H9 (cell line): ENCODE measurements at regions not wholly inside any gene's neighbourhood (a gene's known extent, or its start where the extent isn't known, plus 50 kb on each side); places are given as distances from the start of the nearest gene placed in this dataset.

Source experiments
- DNase-seq: peaks from one replicate; pipeline ENCODE4 v3.0.0-alpha.2; 2017
- H2AFZ ChIP-seq: one replicate; pipeline ENCODE4 v1.6.1; 2013; ENCODE audit warnings: mild to moderate bottlenecking, low read length, control low read depth, moderate library complexity
- H2AK5ac ChIP-seq: 2 replicates; pipeline ENCODE4 v1.6.1; 2013; ENCODE audit warnings: low read length, control low read depth, mixed read lengths; ENCODE audit not compliant: insufficient read length
- H2BK120ac ChIP-seq: one replicate; pipeline ENCODE4 v1.6.1; 2013; ENCODE audit warnings: low read depth, mild to moderate bottlenecking, low read length, control low read depth, inconsistent platforms; ENCODE audit not compliant: poor library complexity, severe bottlenecking
- H2BK12ac ChIP-seq: 2 replicates; pipeline ENCODE4 v1.6.1; 2013; ENCODE audit warnings: low read length, control low read depth, mixed read lengths, low read depth; ENCODE audit not compliant: insufficient read length
- H2BK15ac ChIP-seq: 2 replicates; pipeline ENCODE4 v1.6.1; 2013; ENCODE audit warnings: low read depth, low read length, control low read depth
- H2BK20ac ChIP-seq: one replicate; pipeline ENCODE4 v1.6.1; 2013; ENCODE audit warnings: low read depth, mild to moderate bottlenecking, low read length, control low read depth, inconsistent platforms; ENCODE audit not compliant: poor library complexity, severe bottlenecking
- H2BK5ac ChIP-seq: 2 replicates; pipeline ENCODE4 v1.6.1; 2013; ENCODE audit warnings: low read length, control low read depth, mixed read lengths; ENCODE audit not compliant: insufficient read length
- H3K14ac ChIP-seq: 2 replicates; pipeline ENCODE4 v1.6.1; 2013; ENCODE audit warnings: low read length, control low read depth; ENCODE audit not compliant: insufficient read depth
- H3K18ac ChIP-seq: 2 replicates; pipeline ENCODE4 v1.6.1; 2013; ENCODE audit warnings: low read depth, mild to moderate bottlenecking, mixed read lengths, low read length, control low read depth; ENCODE audit not compliant: insufficient read length
- H3K23ac ChIP-seq: 2 replicates; pipeline ENCODE4 v1.6.1; 2013; ENCODE audit warnings: low read length, control low read depth, mixed read lengths, low read depth; ENCODE audit not compliant: insufficient read length
- H3K23me2 ChIP-seq: 2 replicates; pipeline ENCODE4 v1.6.1; 2013; ENCODE audit warnings: low read depth, mild to moderate bottlenecking, mixed read lengths, low read length, control low read depth; ENCODE audit not compliant: insufficient read length, poor library complexity, severe bottlenecking
- H3K27ac ChIP-seq: 2 replicates; pipeline ENCODE4 v1.5.1; 2013; ENCODE audit warnings: low read length, control low read depth, mixed read lengths, low read depth; ENCODE audit not compliant: insufficient read length
- H3K27me3 ChIP-seq: 2 replicates; pipeline ENCODE4 v1.6.1; 2013; ENCODE audit warnings: low read length, control low read depth, inconsistent platforms; ENCODE audit not compliant: insufficient read depth
- H3K4ac ChIP-seq: 2 replicates; pipeline ENCODE4 v1.6.1; 2013; ENCODE audit warnings: low read depth, mild to moderate bottlenecking, control low read depth, inconsistent platforms, low read length, moderate library complexity
- H3K4me1 ChIP-seq: 2 replicates; pipeline ENCODE4 v1.6.1; 2013; ENCODE audit warnings: low read length, control low read depth, inconsistent platforms; ENCODE audit not compliant: insufficient read depth
- H3K4me2 ChIP-seq: 2 replicates; pipeline ENCODE4 v1.6.1; 2013; ENCODE audit warnings: low read length, control low read depth, mixed read lengths; ENCODE audit not compliant: insufficient read length, insufficient read depth
- H3K56ac ChIP-seq: 2 replicates; pipeline ENCODE4 v1.6.1; 2013; ENCODE audit warnings: low read depth, mild to moderate bottlenecking, mixed read lengths, low read length, control low read depth; ENCODE audit not compliant: insufficient read length
- H3K79me1 ChIP-seq: 2 replicates; pipeline ENCODE4 v1.6.1; 2013; ENCODE audit warnings: low read depth, mild to moderate bottlenecking, moderate library complexity, low read length, control low read depth, inconsistent platforms; ENCODE audit not compliant: insufficient read depth, poor library complexity, severe bottlenecking
- H3K79me2 ChIP-seq: 2 replicates; pipeline ENCODE4 v1.6.1; 2013; ENCODE audit warnings: low read length, control low read depth, inconsistent platforms; ENCODE audit not compliant: insufficient read depth
- H3K9ac ChIP-seq: 2 replicates; pipeline ENCODE4 v1.6.1; 2013; ENCODE audit warnings: low read length, control low read depth, mixed read lengths; ENCODE audit not compliant: insufficient read length; ENCODE audit errors: extremely low read depth
- H3K9me3 ChIP-seq: one replicate; pipeline ENCODE4 v1.6.1; 2013; ENCODE audit warnings: low read depth, low read length, inconsistent platforms; ENCODE audit not compliant: control insufficient read depth
- H3T11ph ChIP-seq: one replicate; pipeline ENCODE4 v1.6.1; 2013; ENCODE audit warnings: mild to moderate bottlenecking, low read length, control low read depth, inconsistent platforms
- H4K20me1 ChIP-seq: one replicate; pipeline ENCODE4 v1.6.1; 2013; ENCODE audit not compliant: control insufficient read depth, insufficient read length, insufficient read depth
- H4K5ac ChIP-seq: 2 replicates; pipeline ENCODE4 v1.6.1; 2013; ENCODE audit warnings: low read depth, mild to moderate bottlenecking, mixed read lengths, low read length, control low read depth; ENCODE audit not compliant: insufficient read length
- H4K8ac ChIP-seq: replicated peaks from 2 replicates; pipeline ENCODE4 v1.6.1; 2013; ENCODE audit warnings: low read length, control low read depth, mixed read lengths, low read depth; ENCODE audit not compliant: insufficient read length
- H4K91ac ChIP-seq: 2 replicates; pipeline ENCODE4 v1.6.1; 2013; ENCODE audit warnings: low read depth, mild to moderate bottlenecking, moderate library complexity, mixed read lengths, low read length, control low read depth; ENCODE audit not compliant: insufficient read length
- H3K27ac Mint-ChIP-seq, 3 experiments: 2 replicates in 2 of 3; 3 replicates in 1 of 3; pipeline ENCODE4 v1.8.0; 2020 to 2021; ENCODE audit warnings: mixed read lengths in 3 of 3, mild to moderate bottlenecking in 1 of 3, moderate library complexity in 1 of 3
- H3K27me3 Mint-ChIP-seq: 2 replicates; pipeline ENCODE4 v1.8.0; 2021; ENCODE audit warnings: low read depth, mild to moderate bottlenecking, moderate library complexity, mixed read lengths
- H3K36me3 Mint-ChIP-seq, 3 experiments: 2 replicates in 2 of 3; 3 replicates in 1 of 3; pipeline ENCODE4 v1.8.0; 2020 to 2021; ENCODE audit warnings: low read depth in 3 of 3, mixed read lengths in 3 of 3; ENCODE audit not compliant: insufficient read depth in 1 of 3
- H3K4me1 Mint-ChIP-seq, 2 experiments: 2 replicates each; pipeline ENCODE4 v1.8.0; 2020; ENCODE audit warnings: mixed read lengths in 2 of 2
- H3K4me3 Mint-ChIP-seq, 2 experiments: 2 replicates in 1 of 2; 3 replicates in 1 of 2; pipeline ENCODE4 v1.8.0; 2020 to 2021; ENCODE audit warnings: mild to moderate bottlenecking in 2 of 2, mixed read lengths in 2 of 2, moderate library complexity in 1 of 2
- H3K9me3 Mint-ChIP-seq, 2 experiments: 2 replicates in 1 of 2; 3 replicates in 1 of 2; pipeline ENCODE4 v1.8.0; 2020; ENCODE audit warnings: mild to moderate bottlenecking in 2 of 2, mixed read lengths in 2 of 2, moderate library complexity in 1 of 2
- CTCF ChIP-seq: fragments of 200-600 bp; sonication (generic); conservative IDR thresholded peaks from 3 replicates; pipeline ENCODE4 v1.8.0; 2021; ENCODE audit warnings: antibody characterized with exemption, mild to moderate bottlenecking
- WGBS: extraction: QIAGEN DNeasy Blood & Tissue Kit; methylation state at CpG from one replicate; pipeline ENCODE4 v1.1.7; 2013; ENCODE audit warnings: missing lambda C conversion rate, low lambda C conversion rate, mixed read lengths; ENCODE audit not compliant: insufficient read length; ENCODE audit errors: extremely low coverage; 5-methylcytosine and 5-hydroxymethylcytosine counted together

- no peaks in the 10 kb centered on the region for H3K9me3 ChIP-seq
- no peak overlapping the region for H2BK15ac ChIP-seq
- no peak overlapping the region for H3K14ac ChIP-seq
- H3K4me2 ChIP-seq, result no peak overlapping the region
- no peak overlapping the region for H3K56ac ChIP-seq
- no peak overlapping the region for H2BK20ac ChIP-seq
- no peaks in the 10 kb centered on the region for H3K27me3 Mint-ChIP-seq
- H3K27ac Mint-ChIP-seq, result peak overlapping the region in 1 of 3 experiments; percentile 14; a peak in 1 of 7 replicates
- H3K27ac ChIP-seq, result no peak overlapping the region
- no peaks in the 10 kb centered on the region for H3K4me1 Mint-ChIP-seq
- H3K4me3 Mint-ChIP-seq, result no peak overlapping the region
- H3K4me1 ChIP-seq, result no peaks in the 10 kb centered on the region
- no peaks in the 10 kb centered on the region for H3K36me3 Mint-ChIP-seq
- H2BK120ac ChIP-seq, result no peak overlapping the region
- no peaks in the 10 kb centered on the region for H3K23me2 ChIP-seq
- H3K23ac ChIP-seq, result no peak overlapping the region
- H3K79me2 ChIP-seq, result no peaks in the 10 kb centered on the region
- H3K4ac ChIP-seq, result no peak overlapping the region
- H3K18ac ChIP-seq, result no peak overlapping the region
- H4K8ac ChIP-seq, result no peak overlapping the region
- no peak overlapping the region for H2BK5ac ChIP-seq
- H3K27me3 ChIP-seq, result no peaks in the 10 kb centered on the region
- TF ChIP-seq CTCF, result no peak
- H2AK5ac ChIP-seq, result no peak overlapping the region
- no CpG with 5 or more reads among the region's 2 CpGs for WGBS
- no peak overlapping the region for H4K91ac ChIP-seq
- no peak for DNase-seq
- no peak overlapping the region for H2AFZ ChIP-seq
- no peak overlapping the region for H3K9ac ChIP-seq
- no peak overlapping the region for H3T11ph ChIP-seq
- H3K79me1 ChIP-seq, result no peaks in the 10 kb centered on the region
- no peaks in the 10 kb centered on the region; a peak in 2 of 5 replicates for H3K9me3 Mint-ChIP-seq
- no peak overlapping the region for H4K5ac ChIP-seq
- no peak overlapping the region for H2BK12ac ChIP-seq
- H4K20me1 ChIP-seq, result no peaks in the 10 kb centered on the region
Measured at GRCh38 chr5:91703128-91703527, 320.0 kb upstream of the ARRDC3 start.
